ENCODE measurements at regions not wholly inside any gene's neighbourhood (a gene's known extent, or its start where the extent isn't known, plus 50 kb on each side); places are given as distances from the start of the nearest gene placed in this dataset.

- Histone ChIP-seq H3K9me3 (ENCODE audit: control insufficient read depth, insufficient read depth, low read length) (no peaks in the 10 kb centered on the region), H3K27ac (ENCODE audit: low read depth, low read length) (peak overlapping the region; percentile 29), H3K4me1 (ENCODE audit: control insufficient read depth, insufficient read depth, low read length) (0 out of 2 replicates have a peak, but pooled peaks cover 6% of the 10 kb centered on the region), H3K27me3 (ENCODE audit: control insufficient read depth, insufficient read depth, low read length) (no peaks in the 10 kb centered on the region), H3K4me3 (ENCODE audit: low read depth, low read length) (no peak overlapping the region), H3K36me3 (ENCODE audit: control insufficient read depth, insufficient read depth, low read length) (no peaks in the 10 kb centered on the region), H3K9ac (ENCODE audit: low read depth, low read length) (no peak overlapping the region)
Measured at GRCh38 chr1:223486932-223487886, 94.0 kb downstream of the CCDC185 start.

DNA sequence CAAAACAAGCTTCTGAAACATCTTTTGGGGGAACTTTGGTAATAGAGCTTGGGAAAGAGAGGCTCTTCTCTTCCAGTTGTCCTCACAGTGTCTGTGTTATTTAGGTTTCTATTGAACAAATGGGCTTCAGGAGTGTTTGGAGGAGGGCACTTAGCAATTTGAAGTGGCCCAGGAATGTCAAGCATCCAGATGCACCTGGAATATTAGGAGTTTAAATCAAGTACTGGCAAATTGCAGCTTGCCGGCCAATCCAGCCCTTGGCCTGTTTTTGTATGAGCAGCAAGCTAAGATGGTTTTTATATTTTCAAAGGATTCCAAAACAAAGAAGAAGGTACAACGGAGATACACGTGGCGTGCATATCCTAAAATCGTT lies 94.7 kb downstream of the CCDC185 start:
- Histone ChIP-seq H3K9ac (ENCODE audit: low read depth, low read length) (no peak overlapping the region), H3K27me3 (ENCODE audit: control insufficient read depth, insufficient read depth, low read length) (no peaks in the 10 kb centered on the region), H3K36me3 (ENCODE audit: control insufficient read depth, insufficient read depth, low read length) (no peaks in the 10 kb centered on the region), H3K4me1 (ENCODE audit: control insufficient read depth, insufficient read depth, low read length) (0 out of 2 replicates have a peak, but pooled peaks cover 6% of the 10 kb centered on the region), H3K9me3 (ENCODE audit: control insufficient read depth, insufficient read depth, low read length) (no peaks in the 10 kb centered on the region), H3K27ac (ENCODE audit: low read depth, low read length) (no peak overlapping the region), H3K4me3 (ENCODE audit: low read depth, low read length) (no peak overlapping the region)

DNA sequence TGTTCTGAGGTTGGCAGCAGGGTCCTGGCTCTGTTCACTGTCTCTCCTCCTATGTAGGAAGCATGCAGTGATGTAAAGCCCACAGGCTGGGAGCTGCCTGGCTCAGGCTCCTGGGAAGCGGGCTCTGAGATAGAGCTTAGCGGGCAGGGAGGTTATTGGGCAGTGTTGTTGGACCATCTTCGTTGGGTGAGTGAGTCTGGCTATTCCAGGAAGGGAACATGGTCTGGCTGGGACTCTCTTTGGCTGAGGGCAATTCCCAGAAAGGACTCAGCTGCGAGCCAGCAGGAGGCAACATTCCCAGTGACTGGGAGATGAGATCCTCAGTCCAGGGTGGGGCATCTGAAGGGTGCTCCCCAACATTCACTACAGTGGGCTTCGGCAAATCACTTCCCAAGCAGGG lies 96.2 kb downstream of the CCDC185 start:
- no peaks in the 10 kb centered on the region for H3K27me3 ChIP-seq (ENCODE audit: control insufficient read depth, insufficient read depth, low read length)
- no peak overlapping the region for H3K4me3 ChIP-seq (ENCODE audit: low read depth, low read length)
- H3K36me3 ChIP-seq (ENCODE audit: control insufficient read depth, insufficient read depth, low read length): no peaks in the 10 kb centered on the region
- H3K4me1 ChIP-seq (ENCODE audit: control insufficient read depth, insufficient read depth, low read length): 0 out of 2 replicates have a peak, but pooled peaks cover 6% of the 10 kb centered on the region
- H3K9me3 ChIP-seq (ENCODE audit: control insufficient read depth, insufficient read depth, low read length): no peaks in the 10 kb centered on the region
- no peak overlapping the region for H3K9ac ChIP-seq (ENCODE audit: low read depth, low read length)
- H3K27ac ChIP-seq (ENCODE audit: low read depth, low read length): no peak overlapping the region

- no peaks in the 10 kb centered on the region for H3K36me3 ChIP-seq (ENCODE audit: control insufficient read depth, insufficient read depth, low read length)
- no peaks in the 10 kb centered on the region for H3K9me3 ChIP-seq (ENCODE audit: control insufficient read depth, insufficient read depth, low read length)
- H3K27ac ChIP-seq (ENCODE audit: low read depth, low read length): no peak overlapping the region
- H3K4me3 ChIP-seq (ENCODE audit: low read depth, low read length): no peak overlapping the region
- H3K9ac ChIP-seq (ENCODE audit: low read depth, low read length): no peak overlapping the region
- 0 out of 2 replicates have a peak, but pooled peaks cover 6% of the 10 kb centered on the region for H3K4me1 ChIP-seq (ENCODE audit: control insufficient read depth, insufficient read depth, low read length)
- no peaks in the 10 kb centered on the region for H3K27me3 ChIP-seq (ENCODE audit: control insufficient read depth, insufficient read depth, low read length)
Measured at GRCh38 chr1:223490256-223490655, 97.0 kb downstream of the CCDC185 start.
